ENCODE measurements at regions not wholly inside any gene's neighbourhood (a gene's known extent, or its start where the extent isn't known, plus 50 kb on each side); places are given as distances from the start of the nearest gene placed in this dataset.

DNA sequence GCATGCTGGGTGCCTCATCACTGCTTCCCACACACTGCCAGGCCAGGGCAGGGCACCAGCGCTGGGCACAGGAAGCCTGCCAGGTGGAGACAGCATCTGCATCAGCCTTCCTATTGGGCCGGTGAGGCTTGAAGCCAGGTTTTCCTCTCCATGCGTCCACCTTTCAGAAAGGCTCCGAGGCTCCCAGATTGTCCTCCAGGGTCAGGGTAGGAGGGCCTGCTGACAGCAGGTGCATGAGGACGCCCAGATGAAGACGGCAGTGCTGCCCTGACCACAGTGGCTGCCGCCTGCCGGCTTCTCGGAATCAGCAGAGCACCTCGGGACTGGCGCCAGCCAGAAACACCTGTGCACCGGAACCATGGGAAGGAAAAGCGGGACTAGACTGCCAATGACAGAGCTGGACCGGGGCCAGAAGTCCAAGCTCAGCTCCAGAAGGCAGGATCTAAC, 170.5 kb upstream of the CST7 start:
- no peak for DNase-seq (ENCODE audit: extremely low read depth, low read depth)
- TF ChIP-seq, protein P1, sequence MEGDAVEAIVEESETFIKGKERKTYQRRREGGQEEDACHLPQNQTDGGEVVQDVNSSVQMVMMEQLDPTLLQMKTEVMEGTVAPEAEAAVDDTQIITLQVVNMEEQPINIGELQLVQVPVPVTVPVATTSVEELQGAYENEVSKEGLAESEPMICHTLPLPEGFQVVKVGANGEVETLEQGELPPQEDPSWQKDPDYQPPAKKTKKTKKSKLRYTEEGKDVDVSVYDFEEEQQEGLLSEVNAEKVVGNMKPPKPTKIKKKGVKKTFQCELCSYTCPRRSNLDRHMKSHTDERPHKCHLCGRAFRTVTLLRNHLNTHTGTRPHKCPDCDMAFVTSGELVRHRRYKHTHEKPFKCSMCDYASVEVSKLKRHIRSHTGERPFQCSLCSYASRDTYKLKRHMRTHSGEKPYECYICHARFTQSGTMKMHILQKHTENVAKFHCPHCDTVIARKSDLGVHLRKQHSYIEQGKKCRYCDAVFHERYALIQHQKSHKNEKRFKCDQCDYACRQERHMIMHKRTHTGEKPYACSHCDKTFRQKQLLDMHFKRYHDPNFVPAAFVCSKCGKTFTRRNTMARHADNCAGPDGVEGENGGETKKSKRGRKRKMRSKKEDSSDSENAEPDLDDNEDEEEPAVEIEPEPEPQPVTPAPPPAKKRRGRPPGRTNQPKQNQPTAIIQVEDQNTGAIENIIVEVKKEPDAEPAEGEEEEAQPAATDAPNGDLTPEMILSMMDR (IDR thresholded peaks at IDR 0.05; ENCODE audit: low read depth, low read length): no peak

DNA sequence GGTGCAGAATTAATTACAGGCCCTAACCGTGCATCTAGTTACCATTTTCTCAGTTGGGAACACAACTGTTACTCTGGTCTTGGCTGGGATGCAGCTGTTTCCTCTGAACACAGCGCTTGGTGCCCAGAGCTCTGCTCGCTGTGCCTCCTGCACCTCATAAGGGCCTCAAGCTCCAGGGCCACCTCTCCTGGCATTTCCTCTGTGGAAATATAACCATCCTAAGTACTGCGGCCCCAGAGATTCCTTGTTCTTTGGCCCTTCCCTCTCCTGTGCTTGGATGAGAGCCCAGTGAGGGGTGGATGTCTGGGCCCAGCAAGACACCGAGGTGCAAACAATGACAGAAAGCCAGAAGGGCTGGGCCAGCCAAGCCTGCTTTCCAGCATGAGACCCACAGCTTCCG, 169.9 kb upstream of the CST7 start:
- TF ChIP-seq, protein P1 (IDR thresholded peaks at IDR 0.05; ENCODE audit: low read depth, low read length): no peak
- DNase-seq (ENCODE audit: extremely low read depth, low read depth): no peak

DNA sequence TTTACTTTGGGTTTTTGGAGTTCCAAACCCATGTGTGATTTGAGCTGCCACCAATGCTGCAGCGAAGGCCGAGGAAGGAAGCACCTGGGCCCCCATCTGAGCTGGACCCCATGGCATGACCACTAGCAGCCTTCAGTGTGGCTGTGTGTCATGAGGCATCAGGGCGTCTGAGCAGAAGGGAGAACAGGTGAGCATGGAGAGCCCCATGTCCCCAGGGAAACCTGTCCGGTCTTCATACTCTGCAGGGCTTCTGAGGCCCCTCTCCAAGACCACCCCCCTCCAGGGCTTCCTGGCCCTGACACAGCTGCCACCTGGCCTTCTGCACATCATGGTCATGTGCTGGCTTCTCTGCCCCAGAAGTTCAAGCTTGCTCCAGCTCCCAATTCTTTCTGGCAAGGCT, 169.1 kb upstream of the CST7 start:
- DNase-seq (ENCODE audit: extremely low read depth, low read depth): no peak
- TF ChIP-seq, protein P1 (IDR thresholded peaks at IDR 0.05; ENCODE audit: low read depth, low read length): no peak

DNA sequence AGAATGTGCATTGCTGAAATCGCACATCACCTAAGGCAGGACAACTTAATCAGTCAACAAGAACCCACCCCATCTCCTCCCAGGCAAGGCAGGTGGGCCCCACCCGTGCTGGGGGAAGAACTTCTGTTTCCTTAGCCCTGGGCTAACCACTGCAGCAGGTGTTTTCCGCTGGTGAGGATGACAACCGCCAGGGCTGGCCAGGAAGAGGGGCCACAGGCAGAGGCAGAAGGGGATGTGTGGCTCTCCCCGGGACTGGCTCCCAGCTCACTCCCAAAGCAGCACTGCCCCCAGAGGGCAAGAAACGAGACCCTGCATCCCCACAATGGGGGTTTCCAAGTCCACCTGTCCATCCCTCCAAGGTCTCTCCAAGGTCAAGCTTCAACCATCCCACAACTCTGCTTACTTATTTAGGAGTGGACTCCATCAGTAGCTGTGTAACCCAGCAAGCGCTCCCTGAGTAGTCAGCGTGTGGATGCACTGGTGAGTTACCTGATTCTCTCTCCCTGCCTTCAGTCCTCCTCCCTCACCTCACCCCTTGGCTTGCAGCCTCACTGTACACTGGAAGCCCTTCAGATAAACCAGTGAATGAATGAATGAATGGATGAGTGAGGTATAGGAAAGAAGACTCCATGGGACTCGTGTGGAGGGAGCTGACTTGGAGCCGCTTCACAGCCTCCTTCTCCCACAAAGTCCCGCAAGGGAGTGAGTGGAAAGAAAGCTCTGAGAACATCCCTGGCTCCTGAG, 168.2 kb upstream of the CST7 start:
- DNase-seq (ENCODE audit: extremely low read depth, low read depth): no peak

DNA sequence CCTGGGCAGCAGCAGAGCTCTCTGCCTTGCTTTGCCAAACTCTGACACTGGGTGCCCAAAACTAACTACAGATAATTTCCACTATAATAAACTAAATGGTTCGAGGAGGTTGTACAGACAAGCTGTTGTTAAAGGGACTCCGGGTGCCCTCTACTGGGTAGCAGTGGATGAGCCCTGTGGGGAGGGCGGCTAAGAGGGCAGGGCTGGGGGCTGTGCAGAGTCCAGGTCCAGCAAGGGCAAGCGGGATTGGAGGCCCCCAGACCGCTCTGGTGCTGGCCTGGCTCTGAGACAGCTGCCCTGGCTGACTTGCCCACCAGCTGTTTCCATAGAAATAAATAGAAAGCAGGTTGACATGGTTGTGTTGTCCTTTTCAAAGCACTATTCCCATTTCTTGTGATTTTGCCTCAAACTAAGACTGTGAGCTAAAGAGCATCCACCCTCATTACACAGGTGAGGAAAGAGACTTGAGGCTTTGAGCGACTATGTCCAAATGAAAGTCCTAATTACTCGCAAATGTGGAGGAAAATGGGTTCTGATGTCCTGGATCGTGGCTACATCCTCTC, 167.6 kb upstream of the CST7 start:
- TF ChIP-seq, protein P1 (IDR thresholded peaks at IDR 0.05; ENCODE audit: low read depth, low read length): peak; percentile 79
- peak; percentile 7 for DNase-seq (ENCODE audit: extremely low read depth, low read depth)

More for the DNA sequence above, 168.2 kb upstream of the CST7 start:
- TF ChIP-seq, protein P1 (IDR thresholded peaks at IDR 0.05; ENCODE audit: low read depth, low read length): no peak

DNA sequence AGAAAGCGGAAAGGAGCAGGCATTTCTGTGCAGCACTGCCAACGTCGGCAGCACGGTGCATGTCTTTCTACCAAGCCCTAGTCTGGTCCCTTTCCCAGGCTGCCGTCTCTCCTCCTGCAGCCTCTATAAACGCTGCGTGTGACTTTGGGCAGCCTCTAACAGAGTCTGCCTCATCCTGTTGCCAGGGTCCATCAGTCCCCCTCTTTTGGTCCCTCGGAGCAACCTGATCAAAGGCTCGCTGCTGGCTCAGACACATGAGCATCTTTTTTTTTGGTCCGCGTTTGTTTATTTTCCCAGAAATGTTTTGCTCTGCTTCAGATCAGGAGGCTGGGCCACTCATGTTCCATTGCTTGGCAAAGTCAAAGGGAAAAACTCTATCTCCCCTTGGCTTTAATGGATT, 166.8 kb upstream of the CST7 start:
- no peak for DNase-seq (ENCODE audit: extremely low read depth, low read depth)
- TF ChIP-seq, protein P1 (IDR thresholded peaks at IDR 0.05; ENCODE audit: low read depth, low read length): no peak

DNA sequence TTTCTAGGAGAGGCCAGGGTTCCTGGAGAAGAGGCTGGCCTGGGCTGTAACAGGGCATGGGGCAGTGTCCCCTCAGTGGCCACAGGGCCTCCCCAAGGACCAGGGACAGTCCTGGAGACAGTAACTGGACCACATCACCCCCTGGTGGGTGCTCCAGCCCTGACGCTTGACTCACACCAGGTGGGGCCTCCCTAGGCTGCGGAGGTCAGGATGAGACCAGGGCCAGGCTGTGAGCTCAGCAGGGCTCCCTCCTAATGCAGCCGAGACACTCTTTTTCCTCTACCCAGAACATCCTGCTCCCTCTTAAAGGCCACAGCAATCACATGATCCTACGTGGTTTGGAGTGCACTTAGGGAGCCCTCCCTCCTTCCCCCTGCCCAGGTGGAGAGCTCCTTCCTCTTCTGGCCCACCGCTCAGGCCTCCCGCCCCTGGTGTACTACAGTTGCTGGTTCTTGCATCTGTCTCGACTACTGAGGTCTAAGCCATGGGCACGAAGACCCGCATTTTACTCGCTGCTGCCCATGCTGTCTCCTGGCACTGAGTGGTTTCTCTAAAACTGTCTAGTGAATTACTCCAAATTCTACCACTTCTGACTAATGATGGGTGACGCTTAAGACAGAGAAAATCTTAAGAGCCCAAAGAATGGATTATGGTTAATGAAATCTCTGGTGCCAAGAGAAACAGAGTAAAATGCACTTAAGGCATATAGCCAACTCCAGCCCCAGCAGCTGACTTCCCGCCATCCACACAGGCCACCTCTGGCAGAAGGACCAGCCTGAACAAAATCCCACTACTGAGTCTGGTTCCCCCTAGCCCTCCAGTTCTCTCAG, 166.1 kb upstream of the CST7 start:
- no peak for DNase-seq (ENCODE audit: extremely low read depth, low read depth)
- TF ChIP-seq, protein P1 (IDR thresholded peaks at IDR 0.05; ENCODE audit: low read depth, low read length): no peak; the same call in 1 of the 2 replicates

All from AG09319 (cell line).